GM12891 (cell line): ENCODE measurements at regions not wholly inside any gene's neighbourhood (a gene's known extent, or its start where the extent isn't known, plus 50 kb on each side); places are given as distances from the start of the nearest gene placed in this dataset.

Experiments
- DNase-seq: peaks from one replicate; pipeline ENCODE4 v3.0.0; 2011; ENCODE audit warnings: low spot score; ENCODE audit not compliant: insufficient read length
- FAIRE-seq: peaks from 2 replicates; lab custom pipeline; 2011; peaks lifted over from hg19 to GRCh38; lab: Jason Lieb, UNC
- PAX5 ChIP-seq: IDR thresholded peaks from 2 replicates; pipeline ENCODE4 v1.6.1; 2011; ENCODE audit warnings: low read length, moderate library complexity, mild to moderate bottlenecking; ENCODE audit not compliant: insufficient read depth, severe bottlenecking
- POLR2A ChIP-seq: IDR thresholded peaks from 2 replicates; pipeline ENCODE4 v1.6.1; 2011; ENCODE audit warnings: low read depth, low read length, control low read depth
- POLR2AphosphoS5 ChIP-seq: IDR thresholded peaks from 2 replicates; pipeline ENCODE4 v1.6.1; 2011; ENCODE audit warnings: low read depth, low read length, control low read depth
- POU2F2 ChIP-seq: IDR thresholded peaks from 2 replicates; pipeline ENCODE4 v1.6.1; 2011; ENCODE audit warnings: low read depth, mild to moderate bottlenecking, control low read depth, low read length, moderate library complexity
- SPI1 ChIP-seq: IDR thresholded peaks from 2 replicates; pipeline ENCODE4 v1.6.1; 2011; ENCODE audit warnings: low read depth, low read length, control low read depth
- TAF1 ChIP-seq: IDR thresholded peaks from 2 replicates; pipeline ENCODE4 v1.6.1; 2011; ENCODE audit warnings: low read depth, low read length, control low read depth

DNA sequence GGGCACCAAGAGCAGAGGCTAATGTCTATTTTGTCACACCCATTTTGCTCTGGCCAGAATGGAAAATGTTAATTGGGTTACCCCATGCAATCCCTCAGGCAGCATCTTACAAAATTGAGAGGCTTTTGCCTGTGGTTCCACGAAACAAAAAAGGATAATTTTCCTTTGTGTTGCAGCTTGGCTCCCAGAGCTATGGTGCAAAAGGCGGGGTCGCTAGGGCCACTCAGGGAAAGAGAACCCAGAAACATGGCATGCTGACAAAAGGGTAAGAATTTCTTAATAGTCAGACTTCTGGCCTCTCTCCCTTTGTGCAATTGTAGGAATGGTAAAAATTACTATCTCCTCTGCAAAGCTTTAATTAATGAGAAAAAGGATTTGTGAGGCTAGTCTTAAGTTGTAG lies 119.6 kb upstream of the BANK1 start:
- FAIRE-seq (no peak), DNase-seq (no peak)
- TF ChIP-seq PAX5 (no peak), POU2F2 (no peak), POLR2AphosphoS5 (no peak), SPI1 (no peak), POLR2A (no peak)

GRCh38 chr4:101670370-101670769 lies 120.2 kb upstream of the BANK1 start:
- DNase-seq (no peak), FAIRE-seq (no peak)
- no peak for TF ChIP-seq POU2F2

DNA sequence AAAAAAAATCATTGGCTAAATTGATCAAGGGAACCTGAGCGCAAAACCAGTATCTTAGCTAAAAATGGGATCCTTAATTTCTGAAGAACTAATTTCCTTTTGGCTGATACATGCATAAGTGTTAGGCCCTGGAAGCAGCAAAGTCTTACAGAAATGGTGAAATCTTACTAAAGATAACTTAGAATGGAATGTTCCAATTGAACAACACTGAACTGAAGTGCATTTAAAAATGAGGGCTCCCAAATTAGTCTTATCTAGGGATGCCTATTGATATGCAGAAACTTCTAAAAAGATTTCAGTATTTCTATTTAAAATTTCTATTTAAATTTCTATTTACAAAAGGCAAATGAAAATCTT lies 120.7 kb upstream of the BANK1 start:
- no peak for TF ChIP-seq PAX5
- no peak for TF ChIP-seq POU2F2
- TF ChIP-seq POLR2A, result no peak
- TF ChIP-seq POLR2AphosphoS5, result no peak
- no peak for TF ChIP-seq SPI1
- no peak for TF ChIP-seq TAF1
- FAIRE-seq (no peak), DNase-seq (no peak)

- TF ChIP-seq POLR2AphosphoS5 (no peak), SPI1 (no peak), POLR2A (no peak), PAX5 (no peak)
These were observed 121.2 kb upstream of the BANK1 start for GRCh38 chr4:101669138-101669831.

DNA sequence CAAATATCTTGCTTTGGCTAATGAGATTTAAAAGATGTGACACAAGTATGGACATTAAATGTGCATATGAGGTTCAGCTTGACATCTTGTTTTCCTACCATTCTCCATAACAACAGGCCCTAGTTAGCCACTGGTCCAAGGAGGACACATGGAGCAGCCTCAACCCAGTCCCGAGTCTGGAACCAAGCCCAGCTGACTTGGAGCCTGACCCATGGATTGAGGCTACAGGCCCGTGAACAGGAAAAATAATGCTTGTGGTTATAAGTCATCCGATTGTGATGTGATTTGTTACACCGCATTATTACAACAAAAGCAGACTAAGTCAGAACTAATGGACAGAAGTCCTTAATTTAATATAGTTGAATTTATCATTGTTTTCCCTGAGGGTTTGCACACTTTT lies 123.2 kb upstream of the BANK1 start:
- DNase-seq, result no peak
- TF ChIP-seq PAX5 (no peak), TAF1 (no peak), POLR2AphosphoS5 (no peak), POLR2A (no peak), SPI1 (no peak), POU2F2 (no peak)
- no peak for FAIRE-seq

More at GRCh38 chr4:101669138-101669831, 121.2 kb upstream of the BANK1 start:
- DNase-seq (no peak), FAIRE-seq (no peak)

- no peak for FAIRE-seq
- DNase-seq, result no peak
- no peak for TF ChIP-seq POLR2A
- no peak for TF ChIP-seq TAF1
- no peak for TF ChIP-seq POLR2AphosphoS5
- no peak for TF ChIP-seq SPI1
- no peak for TF ChIP-seq PAX5
- no peak for TF ChIP-seq POU2F2
These were observed 129.9 kb upstream of the BANK1 start for GRCh38 chr4:101660607-101661006.

GRCh38 chr4:101655857-101656256 lies 134.7 kb upstream of the BANK1 start:
- TF ChIP-seq POU2F2 (no peak), POLR2AphosphoS5 (no peak), SPI1 (no peak), PAX5 (no peak), TAF1 (no peak), POLR2A (no peak)
- DNase-seq (no peak), FAIRE-seq (no peak)

- TF ChIP-seq TAF1 (no peak), POLR2AphosphoS5 (no peak), POLR2A (no peak), SPI1 (no peak), POU2F2 (no peak), PAX5 (no peak)
- DNase-seq (no peak), FAIRE-seq (no peak)
These were observed 135.5 kb upstream of the BANK1 start for GRCh38 chr4:101655005-101655404.

DNA sequence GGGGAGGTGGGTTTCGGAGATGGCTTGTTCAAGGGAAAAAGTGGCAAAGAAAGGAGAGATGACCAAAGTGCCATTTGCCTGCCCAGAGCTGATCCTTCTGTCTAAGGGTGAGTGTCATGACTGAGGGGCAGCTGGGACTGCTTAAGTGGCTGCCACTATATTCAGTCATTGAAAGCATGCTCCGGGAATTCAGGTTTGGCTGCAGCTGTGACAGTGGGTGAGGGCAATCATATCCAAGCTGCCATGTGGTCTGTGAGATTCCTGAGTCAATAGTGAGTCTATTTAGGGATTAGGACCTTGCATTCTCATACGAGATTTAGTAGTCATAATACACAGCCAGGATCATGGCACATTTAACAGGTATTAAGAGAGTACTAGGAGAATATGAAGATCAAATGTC lies 138.8 kb upstream of the BANK1 start:
- FAIRE-seq (no peak), DNase-seq (no peak)
- no peak for TF ChIP-seq PAX5
- TF ChIP-seq SPI1, result no peak
- no peak for TF ChIP-seq TAF1
- no peak for TF ChIP-seq POLR2A
- TF ChIP-seq POU2F2, result no peak
- TF ChIP-seq POLR2AphosphoS5, result no peak

DNA sequence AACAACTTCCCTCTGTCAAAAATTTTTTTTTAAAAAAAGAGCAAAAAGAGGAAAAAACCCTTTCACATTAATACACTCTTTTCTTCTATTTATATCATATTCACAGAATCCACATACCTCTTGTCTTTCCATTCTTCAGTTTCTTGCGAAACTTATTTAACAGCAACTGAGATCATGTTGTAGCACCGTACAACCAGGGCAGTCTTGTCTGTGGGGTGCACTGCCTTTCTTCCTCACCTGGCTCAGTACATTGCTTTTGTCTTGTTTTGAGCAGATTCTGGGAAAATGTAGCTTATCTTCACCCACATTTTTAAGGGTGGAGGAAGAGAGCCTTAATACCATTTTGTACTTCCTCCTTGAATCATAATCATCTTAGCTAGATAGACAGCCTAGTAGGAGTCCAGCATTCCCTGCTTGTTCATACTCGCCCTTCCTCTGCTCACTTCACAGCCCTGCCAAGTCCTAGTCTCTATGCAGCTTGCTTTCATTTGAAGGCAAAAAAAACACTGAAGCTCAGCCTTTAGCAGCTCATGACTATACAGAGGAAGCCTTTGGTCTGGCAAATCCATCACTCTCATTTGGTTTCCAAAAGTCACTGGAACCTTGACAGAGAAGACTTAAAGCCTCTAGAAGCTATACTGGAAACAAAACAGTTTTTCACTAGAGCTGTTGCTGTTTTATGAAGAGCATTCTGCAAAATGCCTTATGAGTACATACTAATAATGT lies 140.6 kb upstream of the BANK1 start:
- FAIRE-seq, result no peak
- DNase-seq, result no peak
- no peak for TF ChIP-seq POLR2A
- no peak for TF ChIP-seq TAF1
- no peak for TF ChIP-seq POLR2AphosphoS5
- no peak for TF ChIP-seq SPI1
- TF ChIP-seq POU2F2, result no peak
- no peak for TF ChIP-seq PAX5
